HepG2 (cell line): ENCODE measurements at regions not wholly inside any gene's neighbourhood (a gene's known extent, or its start where the extent isn't known, plus 50 kb on each side); places are given as distances from the start of the nearest gene placed in this dataset.

Experiments used
- ATAC-seq: fragments of 200-7000 bp; cut with Tn5 transposase; 3 replicates; pipeline ENCODE4 v1.9.1; 2020; ENCODE audit warnings: mild to moderate bottlenecking, moderate library complexity
- BruUV-seq: library from RNA; stranded (reverse); fragments of 400-500 nt; replicated peaks from 2 replicates; lab custom pipeline; 2021; lab: Mats Ljungman, UMichigan
- CTCF ChIA-PET: fragments of 300-600 bp; formaldehyde crosslinking; extraction: SDS; loops from one replicate; lab custom pipeline; 2021; ENCODE audit warnings: low total read pairs, inconsistent platforms, low intra/inter-chr PET ratio; lab: Yijun Ruan, JAX
- POLR2A ChIA-PET: fragments of 350-600 bp; sonication (Branson Sonifier 250); formaldehyde crosslinking; loops from one replicate; lab custom pipeline; 2020; ENCODE audit warnings: antibody characterized with exemption, inconsistent platforms; lab: Yijun Ruan, JAX
- DNase-seq: peaks from one replicate; pipeline ENCODE4 v3.0.0-alpha.2; 2015; ENCODE audit warnings: low spot score
- FAIRE-seq: peaks from 3 replicates; lab custom pipeline; 2011; peaks lifted over from hg19 to GRCh38; lab: Jason Lieb, UNC
- H2AFZ ChIP-seq: one replicate; pipeline ENCODE4 v1.6.1; 2011; ENCODE audit warnings: low read length, inconsistent platforms
- H3K27ac ChIP-seq: fragments of 300-600 bp; 3 replicates; pipeline ENCODE4 v1.8.0; 2011; ENCODE audit warnings: mixed run types, mild to moderate bottlenecking, mixed read lengths, low read length, inconsistent platforms; ENCODE audit not compliant: insufficient read depth; ENCODE audit errors: extremely low read length
- H3K27me3 ChIP-seq, 2 experiments: fragments of 200-600 bp in 1 of 2; 2 replicates in 1 of 2; 3 replicates in 1 of 2; pipeline versions ENCODE4 v1.6.0 to v1.8.0; 2011; ENCODE audit warnings: low read length in 2 of 2, mild to moderate bottlenecking in 2 of 2, moderate library complexity in 2 of 2, inconsistent platforms in 1 of 2; ENCODE audit not compliant: insufficient read depth in 2 of 2, control insufficient read depth in 1 of 2
- H3K36me3 ChIP-seq, 2 experiments: fragments of 200-600 bp in 1 of 2; replicated peaks in 1 of 2; 2 replicates in 1 of 2; 3 replicates in 1 of 2; pipeline versions ENCODE4 v1.5.1 to v1.8.0; 2011; ENCODE audit warnings: low read length in 2 of 2, inconsistent platforms in 1 of 2; ENCODE audit not compliant: insufficient read depth in 2 of 2, control insufficient read depth in 1 of 2
- H3K4me1 ChIP-seq: 2 replicates; pipeline ENCODE4 v1.5.1; 2012; ENCODE audit warnings: low read length, inconsistent platforms; ENCODE audit not compliant: insufficient read depth
- H3K4me2 ChIP-seq: 2 replicates; pipeline ENCODE4 v1.6.0; 2011; ENCODE audit warnings: low read depth, low read length, inconsistent platforms
- H3K4me3 ChIP-seq, 3 experiments: fragments of 200-600 bp in 1 of 3; sonication (generic), shearing (Covaris generic) in 1 of 3; replicated peaks in 1 of 3; 2 replicates each; pipeline ENCODE4 v1.5.1; 2011 to 2016; ENCODE audit warnings: low read length in 3 of 3, inconsistent platforms in 2 of 3, low read depth in 2 of 3, mild to moderate bottlenecking in 2 of 3, control low read depth in 1 of 3, mixed read lengths in 1 of 3; ENCODE audit not compliant: insufficient read depth in 1 of 3
- H3K79me2 ChIP-seq: one replicate; pipeline ENCODE4 v1.6.1; 2011; ENCODE audit warnings: low read length, inconsistent platforms; ENCODE audit not compliant: insufficient read depth
- H3K9ac ChIP-seq: 2 replicates; pipeline ENCODE4 v1.6.0; 2011; ENCODE audit warnings: mild to moderate bottlenecking, low read depth, low read length, inconsistent platforms; ENCODE audit not compliant: insufficient read depth
- H3K9me3 ChIP-seq: 2 replicates; pipeline ENCODE4 v1.5.1; 2012; ENCODE audit warnings: mild to moderate bottlenecking, low read length
- H4K20me1 ChIP-seq: 2 replicates; pipeline ENCODE4 v1.6.0; 2011; ENCODE audit warnings: inconsistent platforms, mild to moderate bottlenecking, low read length, moderate library complexity; ENCODE audit not compliant: insufficient read depth
- DMAP1 ChIP-seq: IDR thresholded peaks from 2 replicates; pipeline ENCODE4 v1.6.1; 2016
- HOXA7 ChIP-seq: sonication (generic); formaldehyde crosslinking; IDR thresholded peaks from 2 replicates; pipeline ENCODE4 v1.8.1; 2022; ENCODE audit warnings: mild to moderate bottlenecking, missing genetic modification reagents, moderate library complexity
- MXD4 ChIP-seq: IDR thresholded peaks from 2 replicates; pipeline ENCODE4 v1.6.1; 2016; ENCODE audit warnings: mild to moderate bottlenecking, missing biosample characterization, missing genetic modification reagents
- NCOA2 ChIP-seq: sonication (generic); formaldehyde crosslinking; IDR thresholded peaks from 2 replicates; pipeline ENCODE4 v1.8.0; 2022; ENCODE audit warnings: inconsistent platforms
- SNAPC2 ChIP-seq: sonication (generic); formaldehyde crosslinking; IDR thresholded peaks from 2 replicates; pipeline ENCODE4 v1.8.1; 2022; ENCODE audit warnings: mild to moderate bottlenecking, missing genetic modification reagents
- SP1 ChIP-seq, 2 experiments: fragments of 450-650 bp in 1 of 2; sonication (generic) in 1 of 2; formaldehyde crosslinking in 1 of 2; IDR thresholded peaks; 2 replicates each; pipeline versions ENCODE4 v1.4.0 to v1.6.1; 2016 to 2020; ENCODE audit warnings: missing genetic modification reagents in 1 of 2
- TBX3 ChIP-seq: fragments of 450-650 bp; IDR thresholded peaks from 2 replicates; pipeline ENCODE4 v1.6.1; 2017; ENCODE audit warnings: antibody characterized with exemption, mild to moderate bottlenecking, inconsistent platforms, borderline replicate concordance
- THAP11 ChIP-seq: IDR thresholded peaks from 2 replicates; pipeline ENCODE4 v1.6.1; 2016; ENCODE audit warnings: missing biosample characterization, missing genetic modification reagents
- U2AF2 ChIP-seq: fragments of 200-400 bp; formaldehyde crosslinking; IDR thresholded peaks from 2 replicates; pipeline ENCODE4 v1.6.1; 2017; ENCODE audit warnings: low read depth, mild to moderate bottlenecking, low read length
- ZNF33A ChIP-seq: sonication (generic); formaldehyde crosslinking; IDR thresholded peaks from 2 replicates; pipeline ENCODE4 v1.5.1; 2020; ENCODE audit warnings: missing genetic modification reagents, mild to moderate bottlenecking, moderate library complexity, borderline replicate concordance
- WGBS: methylation state at CpG from one replicate; pipeline ENCODE4 v1.1.6; 2017; ENCODE audit warnings: low lambda C conversion rate; 5-methylcytosine and 5-hydroxymethylcytosine counted together
- in situ Hi-C: cut with HindIII; loops from 2 replicates; pipeline ENCODE4 v1.10.0; 2017; ENCODE audit warnings: low pct_unique_long_range_greater_than_20kb; ENCODE audit not compliant: extremely low pct_ligation_motif_present
- intact Hi-C: fragments of 100-400 bp; cut with micrococcal nuclease; formaldehyde crosslinking; loops from one replicate; pipeline ENCODE4 v1.10.0; 2022; ENCODE audit not compliant: unreplicated experiment
- TF ChIP-seq, protein P1 (sequence below): sonication (generic); formaldehyde crosslinking; IDR thresholded peaks from 2 replicates; pipeline ENCODE4 v1.4.0; 2020; ENCODE audit warnings: missing genetic modification reagents
- TF ChIP-seq, protein P2 (sequence below): fragments of 450-650 bp; IDR thresholded peaks from 2 replicates; pipeline ENCODE4 v1.6.1; 2017

DNA sequence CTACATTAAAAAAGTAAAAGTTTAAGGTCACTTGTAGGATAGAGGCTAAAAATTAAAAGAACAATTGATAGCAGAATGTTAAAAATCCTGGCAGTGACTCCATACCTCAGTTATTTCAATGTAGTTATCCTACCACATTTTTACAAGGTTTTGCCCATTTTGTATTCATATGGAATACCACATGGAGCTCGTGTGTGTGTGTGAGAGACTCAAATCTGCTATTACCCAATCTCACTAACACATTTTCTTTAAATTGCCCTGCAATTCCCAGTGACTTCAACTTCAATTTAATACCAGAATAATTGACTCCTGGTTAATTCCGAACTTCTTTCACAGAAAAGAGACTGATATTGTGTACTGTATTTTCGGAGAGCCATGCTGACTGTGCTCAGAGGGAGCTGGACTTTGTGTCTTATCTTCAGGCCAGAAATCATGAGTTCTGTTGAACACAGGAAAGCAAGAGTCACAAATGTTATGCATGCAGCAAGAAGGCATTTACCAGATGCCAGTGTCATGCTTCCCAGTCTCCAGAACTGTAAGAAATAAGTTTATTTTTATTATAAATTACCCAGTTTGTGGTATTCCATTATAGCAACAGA is 529.0 kb upstream of the NECTIN3 start (continued):
- TF ChIP-seq, protein P1, sequence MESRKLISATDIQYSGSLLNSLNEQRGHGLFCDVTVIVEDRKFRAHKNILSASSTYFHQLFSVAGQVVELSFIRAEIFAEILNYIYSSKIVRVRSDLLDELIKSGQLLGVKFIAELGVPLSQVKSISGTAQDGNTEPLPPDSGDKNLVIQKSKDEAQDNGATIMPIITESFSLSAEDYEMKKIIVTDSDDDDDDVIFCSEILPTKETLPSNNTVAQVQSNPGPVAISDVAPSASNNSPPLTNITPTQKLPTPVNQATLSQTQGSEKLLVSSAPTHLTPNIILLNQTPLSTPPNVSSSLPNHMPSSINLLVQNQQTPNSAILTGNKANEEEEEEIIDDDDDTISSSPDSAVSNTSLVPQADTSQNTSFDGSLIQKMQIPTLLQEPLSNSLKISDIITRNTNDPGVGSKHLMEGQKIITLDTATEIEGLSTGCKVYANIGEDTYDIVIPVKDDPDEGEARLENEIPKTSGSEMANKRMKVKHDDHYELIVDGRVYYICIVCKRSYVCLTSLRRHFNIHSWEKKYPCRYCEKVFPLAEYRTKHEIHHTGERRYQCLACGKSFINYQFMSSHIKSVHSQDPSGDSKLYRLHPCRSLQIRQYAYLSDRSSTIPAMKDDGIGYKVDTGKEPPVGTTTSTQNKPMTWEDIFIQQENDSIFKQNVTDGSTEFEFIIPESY = no peak
- TF ChIP-seq NCOA2 (CRISPR knock-in tag) = no peak
- TF ChIP-seq SP1 (IDR thresholded peaks at IDR 0.05) = no peak
- TF ChIP-seq SP1 (CRISPR knock-in tag; IDR thresholded peaks at IDR 0.05) = no peak
- no peak for TF ChIP-seq ZNF33A (CRISPR knock-in tag)
- TF ChIP-seq TBX3 = no peak
- TF ChIP-seq U2AF2 = no peak
- TF ChIP-seq, protein P2, sequence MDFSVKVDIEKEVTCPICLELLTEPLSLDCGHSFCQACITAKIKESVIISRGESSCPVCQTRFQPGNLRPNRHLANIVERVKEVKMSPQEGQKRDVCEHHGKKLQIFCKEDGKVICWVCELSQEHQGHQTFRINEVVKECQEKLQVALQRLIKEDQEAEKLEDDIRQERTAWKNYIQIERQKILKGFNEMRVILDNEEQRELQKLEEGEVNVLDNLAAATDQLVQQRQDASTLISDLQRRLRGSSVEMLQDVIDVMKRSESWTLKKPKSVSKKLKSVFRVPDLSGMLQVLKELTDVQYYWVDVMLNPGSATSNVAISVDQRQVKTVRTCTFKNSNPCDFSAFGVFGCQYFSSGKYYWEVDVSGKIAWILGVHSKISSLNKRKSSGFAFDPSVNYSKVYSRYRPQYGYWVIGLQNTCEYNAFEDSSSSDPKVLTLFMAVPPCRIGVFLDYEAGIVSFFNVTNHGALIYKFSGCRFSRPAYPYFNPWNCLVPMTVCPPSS = no peak
- TF ChIP-seq HOXA7 (CRISPR knock-in tag) = no peak
- no peak for TF ChIP-seq DMAP1 (CRISPR knock-in tag)
- TF ChIP-seq SNAPC2 (CRISPR knock-in tag) = no peak
- TF ChIP-seq MXD4 (CRISPR knock-in tag) = no peak

DNA sequence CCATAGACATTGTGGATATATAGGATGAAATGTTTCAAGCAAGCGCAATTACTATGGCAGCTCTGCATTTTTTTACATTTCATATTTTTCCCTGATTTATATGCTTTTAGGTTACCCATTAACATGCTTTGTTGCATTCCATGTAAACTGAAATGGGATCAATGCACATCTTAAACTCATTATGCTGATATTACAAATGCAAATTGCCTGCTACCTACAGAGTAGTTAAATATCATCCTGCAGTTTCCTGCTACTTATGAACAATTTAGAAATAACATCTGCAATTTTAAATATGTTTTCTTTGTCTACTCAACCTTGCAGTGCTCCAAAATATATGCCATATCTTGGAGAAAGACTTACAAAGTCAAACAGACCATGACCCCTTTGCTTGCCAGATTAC is 526.9 kb upstream of the NECTIN3 start:
- POLR2A ChIA-PET = no interaction called here
- Histone ChIP-seq H3K4me2 (no peak overlapping the region), H3K9me3 (no peaks in the 10 kb centered on the region), H3K4me3 (no peak overlapping the region), H3K27me3 (no peaks in the 10 kb centered on the region), H3K4me1 (no peaks in the 10 kb centered on the region), H3K79me2 (no peaks in the 10 kb centered on the region), H2AFZ (no peak overlapping the region), H3K36me3 (no peaks in the 10 kb centered on the region), H3K27ac (no peak overlapping the region), H4K20me1 (no peaks in the 10 kb centered on the region), H3K9ac (no peak overlapping the region)
- intact Hi-C loops = no loop called here
- in situ Hi-C loops = no loop called here
- CTCF ChIA-PET = no interaction called here
- FAIRE-seq (no peak), ATAC-seq (no peak), DNase-seq (no peak)
- TF ChIP-seq THAP11 = no peak
- 69% methylated on average over 1 of the region's 1 CpG for WGBS
- BruUV-seq = no TSS peak
